CD8-positive, alpha-beta memory T cell (primary cell): ENCODE measurements at regions not wholly inside any gene's neighbourhood (a gene's known extent, or its start where the extent isn't known, plus 50 kb on each side); places are given as distances from the start of the nearest gene placed in this dataset.
"Not testable (repeated sequence)": the region's sequence is repeated elsewhere in the genome, so short reads cannot be mapped to it uniquely, and the experiment has no call there.

Experiments used
- CTCF ChIA-PET: fragments of 350-600 bp; sonication (Branson Sonifier 250); formaldehyde crosslinking; loops from one replicate; lab custom pipeline; 2021; ENCODE audit warnings: antibody characterized with exemption; lab: Charles Lee
- POLR2A ChIA-PET: fragments of 350-600 bp; sonication (Branson Sonifier 250); formaldehyde crosslinking; loops from one replicate; lab custom pipeline; 2021; ENCODE audit warnings: antibody characterized with exemption; lab: Charles Lee
- DNase-seq, 5 donors: peaks; one replicate each; pipeline versions ENCODE4 v3.0.0 to v3.0.0-alpha.2; 2020 to 2022; ENCODE audit warnings: mixed read lengths in 1 of 5
- H3K27ac ChIP-seq: one replicate; pipeline ENCODE4 v1.7.0; 2013; ENCODE audit warnings: low read depth, mild to moderate bottlenecking, low read length, moderate library complexity
- H3K27me3 ChIP-seq: 2 replicates; pipeline ENCODE4 v1.7.0; 2013; ENCODE audit warnings: low read length, mild to moderate bottlenecking; ENCODE audit not compliant: insufficient read depth, poor library complexity, severe bottlenecking
- H3K36me3 ChIP-seq: 2 replicates; pipeline ENCODE4 v1.7.0; 2013; ENCODE audit warnings: mild to moderate bottlenecking, low read length, moderate library complexity; ENCODE audit not compliant: insufficient read depth
- H3K4me1 ChIP-seq: 2 replicates; pipeline ENCODE4 v1.7.0; 2013; ENCODE audit warnings: mild to moderate bottlenecking, low read length, moderate library complexity; ENCODE audit not compliant: insufficient read depth
- H3K4me3 ChIP-seq: 2 replicates; pipeline ENCODE4 v1.7.0; 2013; ENCODE audit warnings: mild to moderate bottlenecking, low read length
- H3K9me3 ChIP-seq: 2 replicates; pipeline ENCODE4 v1.7.0; 2013; ENCODE audit warnings: mild to moderate bottlenecking, low read length
- H3K27ac Mint-ChIP-seq, 8 donors: one replicate each; pipeline ENCODE4 v1.8.0; 2020 to 2021; ENCODE audit warnings: mixed read lengths in 8 of 8, mild to moderate bottlenecking in 6 of 8, inconsistent platforms in 3 of 8, moderate library complexity in 3 of 8
- H3K27me3 Mint-ChIP-seq, 2 donors: one replicate each; pipeline ENCODE4 v1.8.0; 2020 to 2021; ENCODE audit warnings: mixed read lengths in 2 of 2, mild to moderate bottlenecking in 1 of 2, moderate library complexity in 1 of 2
- H3K36me3 Mint-ChIP-seq, 3 donors: one replicate each; pipeline ENCODE4 v1.8.0; 2020 to 2021; ENCODE audit warnings: mixed read lengths in 3 of 3, inconsistent platforms in 1 of 3, mild to moderate bottlenecking in 1 of 3
- H3K4me1 Mint-ChIP-seq, 3 donors: one replicate each; pipeline ENCODE4 v1.8.0; 2020 to 2021; ENCODE audit warnings: mixed read lengths in 3 of 3, inconsistent platforms in 1 of 3, mild to moderate bottlenecking in 1 of 3
- H3K4me3 Mint-ChIP-seq, 7 donors: one replicate each; pipeline ENCODE4 v1.8.0; 2020 to 2021; ENCODE audit warnings: mixed read lengths in 7 of 7, mild to moderate bottlenecking in 6 of 7, moderate library complexity in 4 of 7, inconsistent platforms in 2 of 7
- H3K9me3 Mint-ChIP-seq, 5 donors: one replicate each; pipeline ENCODE4 v1.8.0; 2020 to 2022; ENCODE audit warnings: mixed read lengths in 5 of 5, mild to moderate bottlenecking in 3 of 5, moderate library complexity in 2 of 5, inconsistent platforms in 1 of 5

GRCh38 chr10:2908851-2909630, 158.3 kb upstream of the PFKP start:
- no peaks in the 10 kb centered on the region for H3K9me3 ChIP-seq
- Mint-ChIP-seq H3K9me3 (no peaks in the 10 kb centered on the region), H3K27me3 (peaks cover 8 to 15% of the 10 kb centered on the region in 2 donors), H3K4me3 (peak overlapping the region in 3 of 7 donors; percentile 5 to 33 (median 6)), H3K4me1 (peaks cover 9 to 14% (median 13%) of the 10 kb centered on the region in 3 donors), H3K36me3 (no peaks in the 10 kb centered on the region), H3K27ac (peak overlapping the region in 2 of 8 donors; percentile 58 to 73)
- ChIA-PET CTCF (no interaction called here), POLR2A (no interaction called here)
- no peaks in the 10 kb centered on the region for H3K27me3 ChIP-seq
- peak in 1 of 5 donors; percentile 8 for DNase-seq
- H3K36me3 ChIP-seq: no peaks in the 10 kb centered on the region
- H3K4me3 ChIP-seq: no peak overlapping the region
- H3K27ac ChIP-seq: no peak overlapping the region
- peaks cover 11% of the 10 kb centered on the region for H3K4me1 ChIP-seq

GRCh38 chr10:2906974-2907373, 160.4 kb upstream of the PFKP start:
- no peaks in the 10 kb centered on the region for H3K27me3 ChIP-seq
- H3K9me3 ChIP-seq: no peaks in the 10 kb centered on the region
- H3K36me3 ChIP-seq: no peaks in the 10 kb centered on the region
- peaks cover 11% of the 10 kb centered on the region for H3K4me1 ChIP-seq
- CTCF ChIA-PET: no interaction called here
- POLR2A ChIA-PET: no interaction called here
- H3K27ac ChIP-seq: no peak overlapping the region
- DNase-seq: no peak
- Mint-ChIP-seq H3K4me3 (no peak overlapping the region), H3K27me3 (peaks cover 6 to 19% of the 10 kb centered on the region in 2 donors), H3K27ac (no peak overlapping the region), H3K9me3 (no peaks in the 10 kb centered on the region), H3K4me1 (peaks cover 9 to 14% (median 13%) of the 10 kb centered on the region in 3 donors), H3K36me3 (no peaks in the 10 kb centered on the region)
- H3K4me3 ChIP-seq: no peak overlapping the region

GRCh38 chr10:2905851-2906250, 161.5 kb upstream of the PFKP start:
- no peak for DNase-seq
- Histone ChIP-seq H3K4me1 (peaks cover 11% of the 10 kb centered on the region), H3K36me3 (no peaks in the 10 kb centered on the region), H3K27me3 (no peaks in the 10 kb centered on the region), H3K27ac (no peak overlapping the region), H3K4me3 (no peak overlapping the region), H3K9me3 (no peaks in the 10 kb centered on the region)
- Mint-ChIP-seq H3K27me3 (peaks cover 8 to 19% of the 10 kb centered on the region in 2 donors), H3K9me3 (no peaks in the 10 kb centered on the region), H3K4me3 (no peak overlapping the region), H3K27ac (no peak overlapping the region), H3K4me1 (peaks cover 9 to 14% (median 13%) of the 10 kb centered on the region in 3 donors), H3K36me3 (no peaks in the 10 kb centered on the region)
- ChIA-PET POLR2A (no interaction called here), CTCF (no interaction called here)

- H3K9me3 ChIP-seq: no peaks in the 10 kb centered on the region
- Mint-ChIP-seq H3K27me3 (peaks cover 14 to 20% of the 10 kb centered on the region in 2 donors), H3K9me3 (no peaks in the 10 kb centered on the region), H3K36me3 (no peaks in the 10 kb centered on the region), H3K4me3 (no peak overlapping the region), H3K27ac (no peak overlapping the region), H3K4me1 (no peaks in the 10 kb centered on the region)
- H3K4me3 ChIP-seq: no peak overlapping the region
- no peaks in the 10 kb centered on the region for H3K27me3 ChIP-seq
- POLR2A ChIA-PET: no interaction called here
- H3K36me3 ChIP-seq: no peaks in the 10 kb centered on the region
- CTCF ChIA-PET: no interaction called here
- H3K4me1 ChIP-seq: no peaks in the 10 kb centered on the region
- no peak overlapping the region for H3K27ac ChIP-seq
- DNase-seq: no peak
Observed at GRCh38 chr10:2900530-2900929, 166.8 kb upstream of the PFKP start.

- H3K27me3 Mint-ChIP-seq: peaks cover 15 to 17% of the 10 kb centered on the region in 2 donors
- no peaks in the 10 kb centered on the region for H3K9me3 Mint-ChIP-seq
- no peak overlapping the region for H3K27ac Mint-ChIP-seq
- DNase-seq: no peak
- H3K4me3 ChIP-seq: no peak overlapping the region
- H3K4me1 Mint-ChIP-seq: no peaks in the 10 kb centered on the region
- H3K36me3 Mint-ChIP-seq: no peaks in the 10 kb centered on the region
- ChIA-PET CTCF (no interaction called here), POLR2A (no interaction called here)
- H3K27ac ChIP-seq: no peak overlapping the region
- no peak overlapping the region for H3K4me3 Mint-ChIP-seq
- H3K27me3 ChIP-seq: no peaks in the 10 kb centered on the region
- H3K9me3 ChIP-seq: no peaks in the 10 kb centered on the region
- H3K4me1 ChIP-seq: no peaks in the 10 kb centered on the region
- no peaks in the 10 kb centered on the region for H3K36me3 ChIP-seq
Observed at GRCh38 chr10:2899246-2899951, 167.9 kb upstream of the PFKP start.

- no peak for DNase-seq
- Mint-ChIP-seq H3K9me3 (no peaks in the 10 kb centered on the region), H3K27me3 (peaks cover 10% of the 10 kb centered on the region in 2 donors), H3K36me3 (no peaks in the 10 kb centered on the region), H3K4me1 (no peaks in the 10 kb centered on the region), H3K4me3 (no peak overlapping the region), H3K27ac (no peak overlapping the region)
- Histone ChIP-seq H3K36me3 (no peaks in the 10 kb centered on the region), H3K27me3 (no peaks in the 10 kb centered on the region), H3K27ac (no peak overlapping the region), H3K4me3 (no peak overlapping the region), H3K4me1 (no peaks in the 10 kb centered on the region), H3K9me3 (no peaks in the 10 kb centered on the region)
- CTCF ChIA-PET: no interaction called here
- POLR2A ChIA-PET: no interaction called here
Observed at GRCh38 chr10:2898509-2898860, 168.9 kb upstream of the PFKP start.

- Histone ChIP-seq H3K4me3 (no peak overlapping the region), H3K4me1 (no peaks in the 10 kb centered on the region), H3K36me3 (no peaks in the 10 kb centered on the region), H3K27ac (no peak overlapping the region), H3K9me3 (no peaks in the 10 kb centered on the region), H3K27me3 (no peaks in the 10 kb centered on the region)
- no peak for DNase-seq
- Mint-ChIP-seq H3K4me1 (no peaks in the 10 kb centered on the region), H3K9me3 (no peaks in the 10 kb centered on the region), H3K4me3 (no peak overlapping the region), H3K27ac (no peak overlapping the region), H3K27me3 (peaks cover 10 to 13% of the 10 kb centered on the region in 2 donors), H3K36me3 (no peaks in the 10 kb centered on the region)
- ChIA-PET CTCF (no interaction called here), POLR2A (no interaction called here)
Observed at GRCh38 chr10:2897619-2898508, 169.5 kb upstream of the PFKP start.

- H3K4me1 ChIP-seq, H3K4me1 Mint-ChIP-seq, DNase-seq, H3K4me3 Mint-ChIP-seq, H3K36me3 ChIP-seq, H3K4me3 ChIP-seq, CTCF ChIA-PET, H3K27ac Mint-ChIP-seq, POLR2A ChIA-PET, H3K27ac ChIP-seq, H3K9me3 ChIP-seq, H3K27me3 ChIP-seq, H3K36me3 Mint-ChIP-seq, H3K9me3 Mint-ChIP-seq: not testable (repeated sequence)
- H3K27me3 Mint-ChIP-seq: peaks cover 6 to 13% of the 10 kb centered on the region in 2 donors
Observed at GRCh38 chr10:2896334-2896733, 171.0 kb upstream of the PFKP start.
